Endothelial cell (in vitro differentiated cells): ENCODE measurements at regions not wholly inside any gene's neighbourhood (a gene's known extent, or its start where the extent isn't known, plus 50 kb on each side); places are given as distances from the start of the nearest gene placed in this dataset.
"Not testable (repeated sequence)": the region's sequence is repeated elsewhere in the genome, so short reads cannot be mapped to it uniquely, and the experiment has no call there.

ENCODE experiments used
- DNase-seq: peaks from one replicate; pipeline ENCODE4 v3.0.0; 2021; ENCODE audit warnings: low spot score
- H3K27ac Mint-ChIP-seq: one replicate; pipeline ENCODE4 v1.8.0; 2021; ENCODE audit warnings: mixed read lengths, inconsistent platforms; ENCODE audit not compliant: unreplicated experiment
- H3K27me3 Mint-ChIP-seq: one replicate; pipeline ENCODE4 v1.8.0; 2021; ENCODE audit warnings: mild to moderate bottlenecking, moderate library complexity, mixed read lengths, inconsistent platforms; ENCODE audit not compliant: unreplicated experiment
- H3K36me3 Mint-ChIP-seq: one replicate; pipeline ENCODE4 v1.8.0; 2021; ENCODE audit warnings: mild to moderate bottlenecking, low read depth, mixed read lengths, inconsistent platforms; ENCODE audit not compliant: unreplicated experiment
- H3K4me1 Mint-ChIP-seq: one replicate; pipeline ENCODE4 v1.8.0; 2021; ENCODE audit warnings: mild to moderate bottlenecking, mixed read lengths, inconsistent platforms; ENCODE audit not compliant: unreplicated experiment
- H3K4me3 Mint-ChIP-seq: one replicate; pipeline ENCODE4 v1.8.0; 2021; ENCODE audit warnings: mild to moderate bottlenecking, mixed read lengths, inconsistent platforms; ENCODE audit not compliant: unreplicated experiment
- H3K9me3 Mint-ChIP-seq: one replicate; pipeline ENCODE4 v1.8.0; 2021; ENCODE audit warnings: mixed read lengths, inconsistent platforms; ENCODE audit not compliant: unreplicated experiment
- TF ChIP-seq, protein P1 (sequence below): fragments of 200-600 bp; sonication (generic); IDR thresholded peaks from one replicate; pipeline ENCODE4 v1.5.0; 2021; ENCODE audit warnings: antibody characterized with exemption; ENCODE audit not compliant: unreplicated experiment

DNA sequence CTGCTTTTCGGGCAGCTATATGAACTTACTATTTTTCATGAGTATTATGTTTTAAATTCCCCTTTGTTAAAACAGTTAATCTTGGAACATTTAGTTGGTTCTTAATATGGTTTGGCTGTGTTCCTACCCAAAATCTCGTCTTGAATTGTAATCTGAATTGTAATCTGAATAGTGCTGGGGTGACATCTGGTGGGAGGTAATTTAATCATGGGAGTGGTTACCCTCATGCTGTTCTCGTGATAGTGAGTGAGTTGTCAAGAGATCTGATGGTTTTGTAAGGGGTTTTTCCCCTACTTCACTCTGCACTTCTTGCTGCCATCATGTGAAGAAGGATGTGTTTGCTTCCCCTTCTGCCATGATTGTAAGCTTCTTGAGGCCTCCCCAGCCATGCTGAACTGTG is 305.4 kb upstream of the MAP3K7 start:
- no peaks in the 10 kb centered on the region for H3K4me1 Mint-ChIP-seq
- DNase-seq: no peak
- no peaks in the 10 kb centered on the region for H3K36me3 Mint-ChIP-seq
- H3K9me3 Mint-ChIP-seq: no peaks in the 10 kb centered on the region
- H3K27me3 Mint-ChIP-seq: no peaks in the 10 kb centered on the region
- TF ChIP-seq, protein P1, sequence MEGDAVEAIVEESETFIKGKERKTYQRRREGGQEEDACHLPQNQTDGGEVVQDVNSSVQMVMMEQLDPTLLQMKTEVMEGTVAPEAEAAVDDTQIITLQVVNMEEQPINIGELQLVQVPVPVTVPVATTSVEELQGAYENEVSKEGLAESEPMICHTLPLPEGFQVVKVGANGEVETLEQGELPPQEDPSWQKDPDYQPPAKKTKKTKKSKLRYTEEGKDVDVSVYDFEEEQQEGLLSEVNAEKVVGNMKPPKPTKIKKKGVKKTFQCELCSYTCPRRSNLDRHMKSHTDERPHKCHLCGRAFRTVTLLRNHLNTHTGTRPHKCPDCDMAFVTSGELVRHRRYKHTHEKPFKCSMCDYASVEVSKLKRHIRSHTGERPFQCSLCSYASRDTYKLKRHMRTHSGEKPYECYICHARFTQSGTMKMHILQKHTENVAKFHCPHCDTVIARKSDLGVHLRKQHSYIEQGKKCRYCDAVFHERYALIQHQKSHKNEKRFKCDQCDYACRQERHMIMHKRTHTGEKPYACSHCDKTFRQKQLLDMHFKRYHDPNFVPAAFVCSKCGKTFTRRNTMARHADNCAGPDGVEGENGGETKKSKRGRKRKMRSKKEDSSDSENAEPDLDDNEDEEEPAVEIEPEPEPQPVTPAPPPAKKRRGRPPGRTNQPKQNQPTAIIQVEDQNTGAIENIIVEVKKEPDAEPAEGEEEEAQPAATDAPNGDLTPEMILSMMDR: no peak
- H3K4me3 Mint-ChIP-seq: no peak overlapping the region
- H3K27ac Mint-ChIP-seq: no peak overlapping the region

- TF ChIP-seq, protein P1: no peak
- no peaks in the 10 kb centered on the region for H3K27me3 Mint-ChIP-seq
- H3K27ac Mint-ChIP-seq: no peak overlapping the region
- H3K4me3 Mint-ChIP-seq: no peak overlapping the region
- no peaks in the 10 kb centered on the region for H3K4me1 Mint-ChIP-seq
- H3K9me3 Mint-ChIP-seq: no peaks in the 10 kb centered on the region
- DNase-seq: no peak
- H3K36me3 Mint-ChIP-seq: no peaks in the 10 kb centered on the region
Measured at GRCh38 chr6:90891355-90891754, 304.5 kb upstream of the MAP3K7 start.

- no peaks in the 10 kb centered on the region for H3K9me3 Mint-ChIP-seq
- H3K27me3 Mint-ChIP-seq: no peaks in the 10 kb centered on the region
- no peak overlapping the region for H3K27ac Mint-ChIP-seq
- no peak for DNase-seq
- H3K4me3 Mint-ChIP-seq: no peak overlapping the region
- no peaks in the 10 kb centered on the region for H3K36me3 Mint-ChIP-seq
- TF ChIP-seq, protein P1: no peak
- peaks cover 2% of the 10 kb centered on the region for H3K4me1 Mint-ChIP-seq
Measured at GRCh38 chr6:90890683-90891330, 303.9 kb upstream of the MAP3K7 start.

- Mint-ChIP-seq H3K4me1 (peaks cover 10% of the 10 kb centered on the region), H3K27ac (no peak overlapping the region), H3K27me3 (no peaks in the 10 kb centered on the region), H3K9me3 (peaks cover 12% of the 10 kb centered on the region), H3K36me3 (peaks cover 1% of the 10 kb centered on the region), H3K4me3 (no peak overlapping the region)
- TF ChIP-seq, protein P1: no peak
- no peak for DNase-seq
Measured at GRCh38 chr6:90887764-90888163, 300.9 kb upstream of the MAP3K7 start.

DNA sequence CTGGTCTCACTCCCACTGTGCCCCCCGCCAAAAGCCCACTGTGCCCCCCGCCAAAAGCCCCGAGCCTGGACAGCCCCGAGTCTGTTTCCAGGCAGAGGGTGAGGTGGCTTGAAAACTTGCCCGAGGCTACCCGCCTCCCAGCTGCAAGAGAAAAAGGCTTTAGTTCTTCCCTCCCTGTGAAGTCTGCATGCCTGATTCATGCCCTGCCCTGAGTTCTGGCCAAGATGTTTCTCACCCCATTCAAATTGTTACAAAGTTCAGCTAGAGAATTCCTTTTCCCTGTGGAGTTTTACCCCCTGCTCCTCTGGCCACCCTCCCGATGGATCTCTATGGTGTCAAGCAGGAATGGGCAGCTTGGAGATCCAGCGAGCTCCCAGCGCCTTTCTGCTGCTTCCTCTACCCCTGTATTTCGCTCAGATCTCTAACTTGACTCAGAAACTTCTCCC is 298.8 kb upstream of the MAP3K7 start:
- DNase-seq: no peak
- Mint-ChIP-seq H3K4me3 (no peak overlapping the region), H3K4me1 (peaks cover 10% of the 10 kb centered on the region), H3K27me3 (no peaks in the 10 kb centered on the region), H3K9me3 (peaks cover 15% of the 10 kb centered on the region), H3K36me3 (peaks cover 2% of the 10 kb centered on the region), H3K27ac (no peak overlapping the region)
- TF ChIP-seq, protein P1: no peak

DNA sequence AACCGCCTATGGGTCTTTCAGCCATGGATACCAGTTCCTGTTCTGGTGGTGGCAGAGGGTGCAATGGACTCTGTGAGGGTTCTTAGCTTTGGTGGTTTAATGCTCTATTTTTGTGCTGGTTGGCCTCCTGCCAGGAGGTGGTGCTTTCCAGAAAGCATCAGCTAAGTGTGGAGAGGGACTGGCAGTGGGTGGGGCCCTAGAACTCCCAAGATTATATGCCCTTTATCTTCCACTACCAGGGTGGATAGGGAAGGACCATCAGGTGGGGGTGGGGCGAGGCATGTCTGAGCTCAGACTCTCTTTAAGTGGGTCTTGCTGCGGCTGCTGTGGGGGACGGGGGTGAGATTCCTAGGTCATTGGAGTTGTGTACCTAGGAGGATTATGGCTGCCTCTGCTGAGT is 298.3 kb upstream of the MAP3K7 start:
- H3K27ac Mint-ChIP-seq, H3K36me3 Mint-ChIP-seq, H3K4me3 Mint-ChIP-seq, DNase-seq, H3K27me3 Mint-ChIP-seq: not testable (repeated sequence)
- Mint-ChIP-seq H3K9me3 (peaks cover 15% of the 10 kb centered on the region), H3K4me1 (peaks cover 10% of the 10 kb centered on the region)
